Thyroid gland (tissue), 4 donors: ENCODE measurements at regions not wholly inside any gene's neighbourhood (a gene's known extent, or its start where the extent isn't known, plus 50 kb on each side); places are given as distances from the start of the nearest gene placed in this dataset.

Experiments
- POLR2A ChIP-seq, 2 donors: fragments of 450-650 bp; IDR thresholded peaks; one replicate each; pipeline ENCODE4 v1.6.1; 2017; ENCODE audit warnings: antibody characterized with exemption in 2 of 2, mild to moderate bottlenecking in 2 of 2, moderate library complexity in 1 of 2
- TF ChIP-seq, protein P1 (sequence below), 6 experiments: fragments of 200-600 bp in 3 of 6; fragments of 450-650 bp in 3 of 6; sonication (generic) in 3 of 6; IDR thresholded peaks; one replicate each; pipeline ENCODE4 v1.5.1; 2016 to 2019; ENCODE audit warnings: antibody characterized with exemption in 6 of 6, mild to moderate bottlenecking in 2 of 6, inconsistent platforms in 1 of 6, moderate library complexity in 1 of 6

- TF ChIP-seq, protein P1, sequence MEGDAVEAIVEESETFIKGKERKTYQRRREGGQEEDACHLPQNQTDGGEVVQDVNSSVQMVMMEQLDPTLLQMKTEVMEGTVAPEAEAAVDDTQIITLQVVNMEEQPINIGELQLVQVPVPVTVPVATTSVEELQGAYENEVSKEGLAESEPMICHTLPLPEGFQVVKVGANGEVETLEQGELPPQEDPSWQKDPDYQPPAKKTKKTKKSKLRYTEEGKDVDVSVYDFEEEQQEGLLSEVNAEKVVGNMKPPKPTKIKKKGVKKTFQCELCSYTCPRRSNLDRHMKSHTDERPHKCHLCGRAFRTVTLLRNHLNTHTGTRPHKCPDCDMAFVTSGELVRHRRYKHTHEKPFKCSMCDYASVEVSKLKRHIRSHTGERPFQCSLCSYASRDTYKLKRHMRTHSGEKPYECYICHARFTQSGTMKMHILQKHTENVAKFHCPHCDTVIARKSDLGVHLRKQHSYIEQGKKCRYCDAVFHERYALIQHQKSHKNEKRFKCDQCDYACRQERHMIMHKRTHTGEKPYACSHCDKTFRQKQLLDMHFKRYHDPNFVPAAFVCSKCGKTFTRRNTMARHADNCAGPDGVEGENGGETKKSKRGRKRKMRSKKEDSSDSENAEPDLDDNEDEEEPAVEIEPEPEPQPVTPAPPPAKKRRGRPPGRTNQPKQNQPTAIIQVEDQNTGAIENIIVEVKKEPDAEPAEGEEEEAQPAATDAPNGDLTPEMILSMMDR (IDR thresholded peaks at IDR 0.05), result no peak
- no peak for TF ChIP-seq POLR2A (IDR thresholded peaks at IDR 0.05)
These were observed 314.9 kb downstream of the PRDM2 start for GRCh38 chr1:14014929-14015328.
